ENCODE measurements at regions not wholly inside any gene's neighbourhood (a gene's known extent, or its start where the extent isn't known, plus 50 kb on each side); places are given as distances from the start of the nearest gene placed in this dataset.

GRCh38 chr9:118459913-118460312 lies 755.7 kb downstream of the TLR4 start:
- Histone ChIP-seq H3K9me3 (ENCODE audit: control insufficient read depth in 2 of 3, insufficient read depth in 1 of 3, low read length in 3 of 3) (no peaks in the 10 kb centered on the region), H3K27me3 (ENCODE audit: control insufficient read depth, insufficient read depth, low read length) (no peaks in the 10 kb centered on the region), H3K27ac (ENCODE audit: low read depth in 2 of 2, low read length in 2 of 2) (no peak overlapping the region), H3K4me1 (ENCODE audit: control insufficient read depth in 2 of 3, insufficient read depth in 2 of 3, low read depth in 1 of 3, low read length in 3 of 3) (peaks cover 0 to 3% (median 0%) of the 10 kb centered on the region in 3 donors), H3K9ac (ENCODE audit: low read length in 3 of 3) (no peak overlapping the region), H3K4me3 (ENCODE audit: low read length in 3 of 3) (no peak overlapping the region), H3K36me3 (ENCODE audit: control insufficient read depth in 2 of 3, insufficient read depth in 3 of 3, low read length in 3 of 3) (no peaks in the 10 kb centered on the region)
- TF ChIP-seq CTCF (IDR thresholded peaks at IDR 0.05; ENCODE audit: borderline replicate concordance, extremely low read depth, insufficient read depth) = no peak
- intact Hi-C loops (cut with DNase I) = no loop called here
- DNase-seq (no peak), FAIRE-seq (no peak)

GRCh38 chr9:118463419-118463818 lies 759.2 kb downstream of the TLR4 start:
- intact Hi-C loops (cut with DNase I) = no loop called here
- Histone ChIP-seq H3K9me3 (ENCODE audit: control insufficient read depth in 2 of 3, insufficient read depth in 1 of 3, low read length in 3 of 3) (no peaks in the 10 kb centered on the region), H3K36me3 (ENCODE audit: control insufficient read depth in 2 of 3, insufficient read depth in 3 of 3, low read length in 3 of 3) (no peaks in the 10 kb centered on the region), H3K27ac (ENCODE audit: low read depth in 2 of 2, low read length in 2 of 2) (no peak overlapping the region), H3K9ac (ENCODE audit: low read length in 3 of 3) (no peak overlapping the region), H3K27me3 (ENCODE audit: control insufficient read depth, insufficient read depth, low read length) (no peaks in the 10 kb centered on the region), H3K4me1 (ENCODE audit: control insufficient read depth in 2 of 3, insufficient read depth in 2 of 3, low read depth in 1 of 3, low read length in 3 of 3) (no peaks in the 10 kb centered on the region), H3K4me3 (ENCODE audit: low read length in 3 of 3) (no peak overlapping the region)
- FAIRE-seq (no peak), DNase-seq (no peak)
- peak; percentile 2 for TF ChIP-seq CTCF (IDR thresholded peaks at IDR 0.05; ENCODE audit: borderline replicate concordance, extremely low read depth, insufficient read depth)

GRCh38 chr9:118473521-118473920 lies 769.3 kb downstream of the TLR4 start:
- Histone ChIP-seq H3K9ac (ENCODE audit: low read length in 3 of 3) (no peak overlapping the region), H3K4me1 (ENCODE audit: control insufficient read depth in 2 of 3, insufficient read depth in 2 of 3, low read depth in 1 of 3, low read length in 3 of 3) (no peaks in the 10 kb centered on the region), H3K27ac (ENCODE audit: low read depth in 2 of 2, low read length in 2 of 2) (no peak overlapping the region), H3K36me3 (ENCODE audit: control insufficient read depth in 2 of 3, insufficient read depth in 3 of 3, low read length in 3 of 3) (no peaks in the 10 kb centered on the region), H3K9me3 (ENCODE audit: control insufficient read depth in 2 of 3, insufficient read depth in 1 of 3, low read length in 3 of 3) (no peaks in the 10 kb centered on the region), H3K4me3 (ENCODE audit: low read length in 3 of 3) (no peak overlapping the region), H3K27me3 (ENCODE audit: control insufficient read depth, insufficient read depth, low read length) (no peaks in the 10 kb centered on the region)
- FAIRE-seq (no peak), DNase-seq (no peak)
- TF ChIP-seq CTCF (IDR thresholded peaks at IDR 0.05; ENCODE audit: borderline replicate concordance, extremely low read depth, insufficient read depth) = no peak
- intact Hi-C loops (cut with DNase I) = no loop called here

DNA sequence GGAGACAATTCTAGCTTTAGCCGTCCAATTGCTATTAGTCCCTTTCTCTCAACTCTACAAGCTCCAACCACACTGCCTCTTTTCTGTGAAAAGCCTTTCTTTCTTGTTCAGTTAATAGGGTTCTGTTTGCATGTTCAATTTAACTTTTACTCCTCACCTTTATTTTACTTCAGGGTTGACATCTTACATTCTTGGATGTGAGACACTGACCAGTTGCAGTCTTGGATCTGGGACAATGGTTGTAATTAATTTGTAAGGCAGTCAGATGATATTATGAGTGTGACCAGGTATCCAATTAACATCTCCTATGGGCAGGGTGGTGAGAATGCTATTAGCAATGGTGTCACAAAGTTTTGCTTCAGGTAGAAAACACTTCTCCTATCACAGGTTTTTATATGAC lies 774.5 kb downstream of the TLR4 start:
- FAIRE-seq = no peak
- no peak overlapping the region for H3K27ac ChIP-seq (ENCODE audit: low read depth in 2 of 2, low read length in 2 of 2)
- no peak for TF ChIP-seq CTCF (IDR thresholded peaks at IDR 0.05; ENCODE audit: borderline replicate concordance, extremely low read depth, insufficient read depth)
- intact Hi-C loops (cut with DNase I) = no loop called here
- H3K9ac ChIP-seq (ENCODE audit: low read length in 3 of 3) = no peak overlapping the region
- H3K27me3 ChIP-seq (ENCODE audit: control insufficient read depth, insufficient read depth, low read length) = no peaks in the 10 kb centered on the region
- no peaks in the 10 kb centered on the region for H3K36me3 ChIP-seq (ENCODE audit: control insufficient read depth in 2 of 3, insufficient read depth in 3 of 3, low read length in 3 of 3)
- H3K4me3 ChIP-seq (ENCODE audit: low read length in 3 of 3) = no peak overlapping the region
- DNase-seq = no peak
- H3K9me3 ChIP-seq (ENCODE audit: control insufficient read depth in 2 of 3, insufficient read depth in 1 of 3, low read length in 3 of 3) = no peaks in the 10 kb centered on the region
- no peaks in the 10 kb centered on the region for H3K4me1 ChIP-seq (ENCODE audit: control insufficient read depth in 2 of 3, insufficient read depth in 2 of 3, low read depth in 1 of 3, low read length in 3 of 3)
